GM13977 (cell line): ENCODE measurements at regions not wholly inside any gene's neighbourhood (a gene's known extent, or its start where the extent isn't known, plus 50 kb on each side); places are given as distances from the start of the nearest gene placed in this dataset.

ENCODE experiments used
- DNase-seq: peaks from one replicate; pipeline ENCODE4 v3.0.0; 2012; ENCODE audit warnings: low spot score
- in situ Hi-C: fragments of 300-500 bp; cut with MboI; formaldehyde crosslinking; loops from one replicate; pipeline ENCODE4 v1.12.0; 2022; ENCODE audit warnings: low sequenced_read_pairs, low pct_unique_long_range_greater_than_20kb, mixed read lengths, inconsistent platforms; ENCODE audit not compliant: unreplicated experiment
- TF ChIP-seq, protein P1 (sequence below): IDR thresholded peaks from 2 replicates; pipeline ENCODE4 v1.5.1; 2012; ENCODE audit warnings: mild to moderate bottlenecking, control low read depth; ENCODE audit not compliant: insufficient read depth; ENCODE audit errors: extremely low read depth, missing control alignments

GRCh38 chr6:144606083-144606482, 320.9 kb downstream of the UTRN start:
- TF ChIP-seq, protein P1, sequence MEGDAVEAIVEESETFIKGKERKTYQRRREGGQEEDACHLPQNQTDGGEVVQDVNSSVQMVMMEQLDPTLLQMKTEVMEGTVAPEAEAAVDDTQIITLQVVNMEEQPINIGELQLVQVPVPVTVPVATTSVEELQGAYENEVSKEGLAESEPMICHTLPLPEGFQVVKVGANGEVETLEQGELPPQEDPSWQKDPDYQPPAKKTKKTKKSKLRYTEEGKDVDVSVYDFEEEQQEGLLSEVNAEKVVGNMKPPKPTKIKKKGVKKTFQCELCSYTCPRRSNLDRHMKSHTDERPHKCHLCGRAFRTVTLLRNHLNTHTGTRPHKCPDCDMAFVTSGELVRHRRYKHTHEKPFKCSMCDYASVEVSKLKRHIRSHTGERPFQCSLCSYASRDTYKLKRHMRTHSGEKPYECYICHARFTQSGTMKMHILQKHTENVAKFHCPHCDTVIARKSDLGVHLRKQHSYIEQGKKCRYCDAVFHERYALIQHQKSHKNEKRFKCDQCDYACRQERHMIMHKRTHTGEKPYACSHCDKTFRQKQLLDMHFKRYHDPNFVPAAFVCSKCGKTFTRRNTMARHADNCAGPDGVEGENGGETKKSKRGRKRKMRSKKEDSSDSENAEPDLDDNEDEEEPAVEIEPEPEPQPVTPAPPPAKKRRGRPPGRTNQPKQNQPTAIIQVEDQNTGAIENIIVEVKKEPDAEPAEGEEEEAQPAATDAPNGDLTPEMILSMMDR: no peak
- in situ Hi-C loops: no loop called here
- no peak for DNase-seq

GRCh38 chr6:144607998-144608735, 323.0 kb downstream of the UTRN start:
- TF ChIP-seq, protein P1: no peak
- in situ Hi-C loops: no loop called here
- no peak for DNase-seq

- TF ChIP-seq, protein P1: no peak
- in situ Hi-C loops: no loop called here
- no peak for DNase-seq
Measured at GRCh38 chr6:144612811-144613210, 327.7 kb downstream of the UTRN start.

DNA sequence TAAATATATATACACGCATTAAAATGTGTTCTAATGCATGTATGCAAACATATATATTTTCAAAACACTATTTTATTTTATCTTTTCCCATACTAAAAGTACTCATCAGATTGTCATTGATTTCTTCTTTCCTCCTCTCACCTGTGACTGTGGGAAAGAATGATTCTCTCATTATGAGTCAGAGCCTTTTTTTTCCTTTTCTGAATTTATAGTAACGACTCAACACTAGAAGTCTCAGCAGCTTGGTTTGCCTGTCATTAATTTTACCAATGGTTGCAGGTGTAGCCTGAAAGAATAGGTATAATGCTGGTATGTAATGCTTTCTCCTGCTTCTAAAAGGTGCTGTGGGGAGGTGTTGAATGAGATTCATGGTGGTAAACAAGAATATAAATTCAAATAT, 328.7 kb downstream of the UTRN start:
- in situ Hi-C loops: no loop called here
- no peak for DNase-seq

DNA sequence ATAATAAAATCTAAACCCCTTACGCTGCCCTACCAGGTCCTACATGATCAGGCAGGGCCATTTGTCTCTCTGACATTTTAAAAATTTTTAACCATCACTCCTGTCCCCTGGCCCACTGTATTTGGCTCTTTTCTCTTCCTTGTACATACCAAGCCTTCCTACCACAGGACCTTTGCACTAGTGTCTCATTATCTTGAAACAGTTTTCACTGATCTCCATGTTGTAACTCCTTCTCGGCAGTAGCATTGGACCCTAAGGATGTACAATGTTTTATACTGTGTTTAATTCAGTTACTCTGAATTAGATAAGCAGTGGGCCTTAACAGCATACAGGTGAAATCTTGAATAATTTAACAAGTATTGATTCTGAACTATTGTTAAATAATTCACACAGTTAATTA, 330.7 kb downstream of the UTRN start:
- no peak for DNase-seq
- in situ Hi-C loops: no loop called here

More for the DNA sequence above, 328.7 kb downstream of the UTRN start:
- TF ChIP-seq, protein P1: no peak

DNA sequence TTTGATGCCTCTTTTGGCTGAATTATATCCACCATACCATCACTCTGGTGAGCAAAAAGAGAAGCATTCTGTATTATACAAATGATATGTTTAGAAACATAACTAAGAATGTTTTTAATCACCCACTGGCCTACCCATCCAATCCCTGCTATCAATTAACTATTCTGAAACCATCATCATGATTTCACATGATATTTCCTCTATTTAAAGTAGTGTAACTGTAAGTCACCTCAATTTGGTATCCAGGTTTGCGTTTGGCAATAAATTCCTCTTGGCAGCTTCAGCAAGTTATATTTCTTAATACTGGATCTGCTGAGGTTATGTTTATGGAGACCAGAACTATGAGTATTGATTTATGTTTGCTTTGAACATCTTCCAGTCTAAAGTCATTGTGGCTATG, 332.1 kb downstream of the UTRN start:
- no peak for DNase-seq
- in situ Hi-C loops: no loop called here
- TF ChIP-seq, protein P1: no peak

More for the DNA sequence above, 330.7 kb downstream of the UTRN start:
- TF ChIP-seq, protein P1: no peak
